HFFc6 (cell line): ENCODE measurements at regions not wholly inside any gene's neighbourhood (a gene's known extent, or its start where the extent isn't known, plus 50 kb on each side); places are given as distances from the start of the nearest gene placed in this dataset.
"Not testable (repeated sequence)": the region's sequence is repeated elsewhere in the genome, so short reads cannot be mapped to it uniquely, and the experiment has no call there.

Source experiments
- DNase-seq: peaks from one replicate; pipeline ENCODE4 v3.0.0-alpha.2; 2018
- H3K27ac Mint-ChIP-seq: 2 replicates; pipeline ENCODE4 v1.8.0; 2020; ENCODE audit warnings: mild to moderate bottlenecking, mixed read lengths
- H3K27me3 Mint-ChIP-seq: 2 replicates; pipeline ENCODE4 v1.8.0; 2021; ENCODE audit warnings: mild to moderate bottlenecking, moderate library complexity, mixed read lengths; ENCODE audit not compliant: insufficient read depth
- H3K36me3 Mint-ChIP-seq: 2 replicates; pipeline ENCODE4 v1.8.0; 2021; ENCODE audit warnings: low read depth, mixed read lengths
- H3K4me1 Mint-ChIP-seq: 2 replicates; pipeline ENCODE4 v1.8.0; 2020; ENCODE audit warnings: low read depth, mixed read lengths
- H3K4me3 Mint-ChIP-seq: 2 replicates; pipeline ENCODE4 v1.8.0; 2020; ENCODE audit warnings: mild to moderate bottlenecking, moderate library complexity, mixed read lengths
- H3K9me3 Mint-ChIP-seq: 2 replicates; pipeline ENCODE4 v1.8.0; 2020; ENCODE audit warnings: mild to moderate bottlenecking, mixed read lengths
- TF ChIP-seq, protein P1 (sequence below): fragments of 200-600 bp; sonication (generic); IDR thresholded peaks from 2 replicates; pipeline ENCODE4 v1.5.0; 2021; ENCODE audit warnings: antibody characterized with exemption, mild to moderate bottlenecking

DNA sequence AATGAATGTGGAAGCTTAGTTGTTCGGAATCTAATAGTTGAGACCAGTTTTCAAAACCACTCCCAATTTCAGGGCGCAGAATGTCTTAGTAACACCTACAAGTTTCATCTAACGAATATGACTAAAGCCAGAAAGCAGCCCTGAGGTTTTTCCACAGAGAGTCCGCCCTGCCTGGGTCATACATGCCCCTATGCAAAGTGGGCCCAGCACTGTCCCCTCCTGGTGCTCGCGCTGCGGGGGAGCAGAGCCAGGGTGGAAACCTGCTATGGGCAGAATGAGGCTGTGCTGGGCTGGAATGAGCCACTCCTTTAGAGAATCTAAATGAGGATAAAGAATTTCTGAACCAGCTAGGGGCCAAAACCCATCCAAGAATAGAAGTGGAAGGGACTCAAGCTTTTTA, 334.0 kb downstream of the GOLGA6L6 start:
- DNase-seq, H3K4me1 Mint-ChIP-seq, H3K27ac Mint-ChIP-seq, H3K27me3 Mint-ChIP-seq, H3K4me3 Mint-ChIP-seq, H3K36me3 Mint-ChIP-seq: not testable (repeated sequence)
- H3K9me3 Mint-ChIP-seq, result peaks cover 12% of the 10 kb centered on the region

- H3K27me3 Mint-ChIP-seq, H3K36me3 Mint-ChIP-seq, H3K27ac Mint-ChIP-seq, DNase-seq, H3K4me3 Mint-ChIP-seq, H3K4me1 Mint-ChIP-seq: not testable (repeated sequence)
- H3K9me3 Mint-ChIP-seq, result peaks cover 12% of the 10 kb centered on the region
Observed at GRCh38 chr15:20207198-20207597, 334.4 kb downstream of the GOLGA6L6 start.

- DNase-seq, H3K4me1 Mint-ChIP-seq, H3K4me3 Mint-ChIP-seq, H3K27ac Mint-ChIP-seq, H3K27me3 Mint-ChIP-seq, H3K36me3 Mint-ChIP-seq: not testable (repeated sequence)
- peaks cover 12% of the 10 kb centered on the region for H3K9me3 Mint-ChIP-seq
Observed at GRCh38 chr15:20204177-20204866, 337.3 kb downstream of the GOLGA6L6 start.

GRCh38 chr15:20203649-20204150, 337.9 kb downstream of the GOLGA6L6 start:
- H3K4me3 Mint-ChIP-seq, H3K27ac Mint-ChIP-seq, H3K4me1 Mint-ChIP-seq, DNase-seq, H3K27me3 Mint-ChIP-seq, H3K36me3 Mint-ChIP-seq: not testable (repeated sequence)
- H3K9me3 Mint-ChIP-seq, result peaks cover 12% of the 10 kb centered on the region

DNA sequence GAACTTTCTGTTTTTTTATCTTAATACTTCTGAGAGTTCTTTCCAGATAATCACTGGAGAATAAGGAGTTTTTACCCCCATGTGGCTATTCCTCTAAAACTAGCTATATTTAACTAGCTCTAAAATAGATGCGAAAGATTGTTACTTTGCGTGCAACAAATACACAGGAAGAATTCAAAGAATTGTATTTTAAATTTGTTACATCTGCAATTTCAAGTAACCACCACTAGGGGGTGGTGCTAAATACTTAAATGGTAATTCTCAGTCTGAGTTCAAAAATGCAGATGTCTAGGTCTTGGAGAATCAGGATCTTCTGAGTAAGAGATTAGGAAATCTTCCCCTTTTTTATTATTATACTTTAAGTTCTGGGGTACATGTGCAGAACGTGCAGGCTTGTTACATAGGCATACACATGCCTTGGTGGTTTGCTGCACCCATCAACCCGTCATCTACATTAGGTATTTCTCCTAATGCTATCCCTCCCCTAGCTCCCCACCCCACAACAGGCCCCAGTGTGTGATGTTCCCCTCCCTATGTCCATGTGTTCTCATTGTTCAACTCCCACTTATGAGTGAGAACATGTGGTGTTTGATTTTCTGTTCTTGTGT, 346.9 kb downstream of the GOLGA6L6 start:
- not testable (repeated sequence) for H3K36me3 Mint-ChIP-seq, H3K4me1 Mint-ChIP-seq, DNase-seq, H3K4me3 Mint-ChIP-seq, H3K27me3 Mint-ChIP-seq, H3K27ac Mint-ChIP-seq, H3K9me3 Mint-ChIP-seq
- TF ChIP-seq, protein P1, sequence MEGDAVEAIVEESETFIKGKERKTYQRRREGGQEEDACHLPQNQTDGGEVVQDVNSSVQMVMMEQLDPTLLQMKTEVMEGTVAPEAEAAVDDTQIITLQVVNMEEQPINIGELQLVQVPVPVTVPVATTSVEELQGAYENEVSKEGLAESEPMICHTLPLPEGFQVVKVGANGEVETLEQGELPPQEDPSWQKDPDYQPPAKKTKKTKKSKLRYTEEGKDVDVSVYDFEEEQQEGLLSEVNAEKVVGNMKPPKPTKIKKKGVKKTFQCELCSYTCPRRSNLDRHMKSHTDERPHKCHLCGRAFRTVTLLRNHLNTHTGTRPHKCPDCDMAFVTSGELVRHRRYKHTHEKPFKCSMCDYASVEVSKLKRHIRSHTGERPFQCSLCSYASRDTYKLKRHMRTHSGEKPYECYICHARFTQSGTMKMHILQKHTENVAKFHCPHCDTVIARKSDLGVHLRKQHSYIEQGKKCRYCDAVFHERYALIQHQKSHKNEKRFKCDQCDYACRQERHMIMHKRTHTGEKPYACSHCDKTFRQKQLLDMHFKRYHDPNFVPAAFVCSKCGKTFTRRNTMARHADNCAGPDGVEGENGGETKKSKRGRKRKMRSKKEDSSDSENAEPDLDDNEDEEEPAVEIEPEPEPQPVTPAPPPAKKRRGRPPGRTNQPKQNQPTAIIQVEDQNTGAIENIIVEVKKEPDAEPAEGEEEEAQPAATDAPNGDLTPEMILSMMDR, result peak; percentile 81

- H3K27me3 Mint-ChIP-seq, H3K4me1 Mint-ChIP-seq, H3K9me3 Mint-ChIP-seq, H3K4me3 Mint-ChIP-seq, H3K27ac Mint-ChIP-seq, H3K36me3 Mint-ChIP-seq: not testable (repeated sequence)
- DNase-seq, result peak; percentile 15
- TF ChIP-seq, protein P1, result peak; percentile 73
Observed at GRCh38 chr15:20192982-20193929, 348.3 kb downstream of the GOLGA6L6 start.

DNA sequence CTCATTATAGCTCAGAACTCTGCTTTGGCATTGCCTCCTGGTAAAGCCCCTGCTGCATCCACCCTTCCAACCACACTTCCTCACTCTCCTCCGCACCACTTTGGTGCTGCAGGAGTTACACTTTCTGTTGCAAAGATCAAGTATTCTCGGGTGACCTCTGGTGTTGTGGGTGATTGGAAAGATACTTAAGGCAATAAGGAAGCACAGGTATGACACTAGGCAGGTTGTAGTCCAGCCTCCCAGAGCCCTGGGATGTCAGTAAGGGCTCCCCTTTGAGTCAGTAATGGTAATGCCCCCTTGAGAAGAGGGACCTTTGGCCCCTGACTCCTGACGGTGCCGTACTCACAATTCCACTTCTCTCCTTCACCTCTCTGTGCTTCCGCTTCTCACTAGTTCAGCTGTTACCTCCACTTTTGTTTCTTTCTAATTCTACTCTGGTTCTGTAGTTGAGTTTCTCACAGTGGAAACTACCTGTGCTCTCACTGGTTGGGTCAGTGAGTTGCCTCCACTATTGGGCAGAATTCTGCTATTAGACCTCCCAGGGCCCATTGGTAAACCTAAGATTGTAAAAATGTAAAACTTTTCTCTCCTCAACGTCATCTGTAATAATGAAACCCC, 350.0 kb downstream of the GOLGA6L6 start:
- not testable (repeated sequence) for H3K4me3 Mint-ChIP-seq, H3K36me3 Mint-ChIP-seq, DNase-seq, H3K27me3 Mint-ChIP-seq, H3K9me3 Mint-ChIP-seq, H3K4me1 Mint-ChIP-seq, H3K27ac Mint-ChIP-seq

GRCh38 chr15:20188611-20189010, 353.0 kb downstream of the GOLGA6L6 start:
- not testable (repeated sequence) for H3K36me3 Mint-ChIP-seq, H3K27ac Mint-ChIP-seq, H3K27me3 Mint-ChIP-seq, H3K4me3 Mint-ChIP-seq, DNase-seq, H3K4me1 Mint-ChIP-seq, H3K9me3 Mint-ChIP-seq

DNA sequence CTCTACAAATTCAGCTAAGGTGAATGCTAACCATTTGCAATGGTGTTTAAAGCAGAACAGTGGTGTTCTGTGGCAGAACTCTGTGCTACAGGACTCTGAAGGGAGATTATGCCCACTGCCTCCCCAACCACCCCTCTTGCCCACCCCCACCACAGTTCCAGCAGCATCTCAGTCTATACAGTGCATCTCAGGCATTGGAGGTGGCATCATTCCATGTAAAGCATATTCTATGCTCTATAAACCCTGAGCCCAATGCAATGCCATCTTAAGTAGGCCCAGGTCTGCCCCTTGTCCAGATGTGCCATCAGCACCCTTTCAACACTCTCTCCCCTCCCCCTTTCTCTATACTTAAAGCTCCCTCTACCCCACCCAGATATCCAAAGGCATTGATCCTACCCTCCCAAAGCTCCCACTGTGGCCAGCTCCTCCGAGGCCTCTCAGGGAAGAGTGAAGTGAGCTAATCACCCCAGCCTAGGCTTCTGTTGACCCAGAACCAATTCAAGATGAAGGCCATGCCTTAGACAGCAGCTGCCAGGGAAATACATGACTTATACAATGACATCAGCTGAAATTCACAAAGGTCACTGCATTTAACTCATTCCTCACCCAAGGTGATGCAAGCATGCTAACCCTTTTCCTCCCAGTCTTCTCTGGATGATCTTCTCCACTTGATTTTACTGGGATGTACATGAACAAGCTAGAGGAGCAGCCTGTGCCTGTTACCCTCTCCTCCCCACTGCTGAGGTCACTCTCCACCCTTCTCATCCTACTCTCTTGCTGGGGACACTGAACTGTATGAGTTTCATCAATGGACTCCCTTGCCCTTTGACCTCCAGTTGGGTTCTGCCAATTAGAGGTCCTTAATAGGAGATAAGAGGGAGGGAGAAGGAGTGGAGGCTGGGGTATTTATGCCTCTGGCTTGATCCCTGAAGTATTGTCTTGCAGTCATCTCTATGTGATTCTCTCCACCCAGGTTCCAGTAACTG, 353.9 kb downstream of the GOLGA6L6 start:
- not testable (repeated sequence) for H3K4me1 Mint-ChIP-seq, H3K4me3 Mint-ChIP-seq, DNase-seq, H3K36me3 Mint-ChIP-seq, H3K9me3 Mint-ChIP-seq, H3K27me3 Mint-ChIP-seq, H3K27ac Mint-ChIP-seq

GRCh38 chr15:20184879-20185278, 356.7 kb downstream of the GOLGA6L6 start:
- not testable (repeated sequence) for H3K9me3 Mint-ChIP-seq, H3K4me3 Mint-ChIP-seq, DNase-seq, H3K27ac Mint-ChIP-seq, H3K4me1 Mint-ChIP-seq, H3K36me3 Mint-ChIP-seq, H3K27me3 Mint-ChIP-seq
